Fibroblast of mammary gland (primary cell): ENCODE measurements at regions not wholly inside any gene's neighbourhood (a gene's known extent, or its start where the extent isn't known, plus 50 kb on each side); places are given as distances from the start of the nearest gene placed in this dataset.

ENCODE experiments used
- DNase-seq: peaks from one replicate; pipeline ENCODE4 v3.0.0-alpha.2; 2010; ENCODE audit warnings: low read depth
- H3K4me3 ChIP-seq: 2 replicates; pipeline ENCODE4 v1.5.1; 2011; ENCODE audit warnings: low read depth, mild to moderate bottlenecking, low read length, moderate library complexity; ENCODE audit not compliant: control insufficient read depth
- CTCF ChIP-seq: conservative IDR thresholded peaks from 2 replicates; pipeline ENCODE4 v1.5.1; 2011; ENCODE audit warnings: low read depth, low read length, inconsistent platforms; ENCODE audit not compliant: control insufficient read depth, insufficient read depth

- no peak for DNase-seq
- no peak overlapping the region for H3K4me3 ChIP-seq
- TF ChIP-seq CTCF, result no peak
These were observed 354.4 kb downstream of the SETD4 start for GRCh38 chr21:35705888-35706287.

DNA sequence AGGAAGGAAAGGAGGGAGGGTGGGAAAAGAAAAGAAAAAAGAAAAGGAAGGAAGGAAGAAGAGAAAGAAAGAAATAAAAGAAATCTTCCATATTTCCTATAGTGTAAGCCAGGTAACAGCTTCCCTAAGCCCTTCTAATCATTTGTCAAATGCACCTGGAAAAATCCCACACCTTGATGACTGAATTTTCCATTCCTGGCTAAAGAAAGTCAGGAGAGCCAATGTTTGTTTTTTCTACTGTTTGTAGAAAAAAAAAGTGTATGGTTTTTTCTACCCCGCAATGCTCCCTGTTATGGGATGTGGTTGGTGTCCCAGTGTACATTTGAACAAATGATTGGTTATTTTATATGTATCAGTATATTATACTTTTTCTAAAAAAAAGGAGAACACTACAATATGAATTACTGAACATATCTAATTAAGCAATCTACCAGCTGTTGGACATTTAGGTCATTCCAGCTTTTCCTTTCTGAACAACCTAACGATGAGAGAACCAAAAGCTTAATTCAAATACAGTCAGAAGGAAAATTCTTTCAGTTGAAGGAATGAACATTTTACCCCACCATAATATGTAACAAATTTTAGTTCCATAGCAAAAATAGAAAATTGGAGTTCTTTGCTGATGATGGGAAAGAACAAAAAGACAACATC lies 355.0 kb downstream of the SETD4 start:
- DNase-seq, result no peak
- TF ChIP-seq CTCF, result no peak

GRCh38 chr21:35703704-35704103 lies 356.6 kb downstream of the SETD4 start:
- H3K4me3 ChIP-seq, result no peak overlapping the region
- no peak for TF ChIP-seq CTCF
- DNase-seq, result no peak

More for the DNA sequence above, 355.0 kb downstream of the SETD4 start:
- H3K4me3 ChIP-seq, result no peak overlapping the region

DNA sequence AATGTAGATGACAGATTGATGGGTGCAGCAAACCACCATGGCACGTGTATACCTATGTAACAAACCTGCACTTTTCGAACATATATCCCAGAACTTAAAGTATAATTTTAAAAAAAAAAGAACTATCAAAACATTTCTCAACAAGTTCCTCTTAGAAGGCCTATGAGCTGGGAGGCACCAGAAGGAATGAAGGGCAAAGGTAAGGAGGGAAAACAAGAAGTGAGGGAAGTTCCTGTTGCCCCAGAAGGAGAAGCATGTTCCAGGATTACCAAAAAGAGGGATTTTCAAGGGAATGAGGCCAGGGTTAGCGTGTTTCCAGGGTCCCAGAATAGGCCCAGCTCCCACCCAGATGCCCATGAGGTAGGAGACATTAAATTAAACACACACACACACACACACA lies 361.0 kb downstream of the SETD4 start:
- no peak for DNase-seq
- no peak for TF ChIP-seq CTCF
- no peak overlapping the region for H3K4me3 ChIP-seq

DNA sequence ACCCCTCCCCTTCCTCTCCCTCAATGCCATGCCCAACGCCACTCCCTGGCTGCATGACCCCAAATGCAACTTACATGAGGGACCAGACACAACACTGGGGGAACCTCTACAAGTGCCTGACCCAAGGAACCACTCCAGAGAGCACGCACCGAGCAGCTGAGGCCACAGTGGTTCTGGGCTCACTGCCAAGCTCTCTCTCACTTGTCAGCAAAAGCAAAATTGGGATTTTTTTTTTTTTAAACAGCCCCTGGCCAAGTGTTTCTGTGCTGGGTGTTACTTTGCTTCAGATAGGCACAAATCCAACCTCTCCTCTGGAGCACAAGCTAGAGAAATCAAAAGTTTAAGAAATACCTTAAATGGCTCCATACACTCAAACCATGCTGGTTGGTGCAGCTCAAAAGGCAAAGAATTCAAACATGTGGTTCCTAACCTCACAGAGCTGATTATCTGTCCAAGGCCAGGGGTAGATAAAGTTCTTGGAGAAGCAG lies 363.0 kb downstream of the SETD4 start:
- H3K4me3 ChIP-seq, result no peak overlapping the region
- peak; percentile 52 for DNase-seq
- no peak for TF ChIP-seq CTCF

GRCh38 chr21:35696644-35697043 lies 363.7 kb downstream of the SETD4 start:
- DNase-seq, result no peak
- TF ChIP-seq CTCF, result no peak
- no peak overlapping the region for H3K4me3 ChIP-seq
